Endothelial cell of umbilical vein (primary cell): ENCODE measurements at regions not wholly inside any gene's neighbourhood (a gene's known extent, or its start where the extent isn't known, plus 50 kb on each side); places are given as distances from the start of the nearest gene placed in this dataset.

Source experiments
- BruUV-seq: library from RNA; stranded (reverse); fragments of 400-500 nt; replicated peaks from 2 replicates; lab custom pipeline; 2021; lab: Mats Ljungman, UMichigan
- CTCF ChIA-PET: fragments of 300-600, 350-600 bp; sonication (Branson Sonifier 250); formaldehyde crosslinking; loops from one replicate; lab custom pipeline; 2021; ENCODE audit warnings: antibody characterized with exemption, inconsistent platforms; lab: Charles Lee
- POLR2A ChIA-PET: fragments of 300-600, 350-600 bp; sonication (Branson Sonifier 250); formaldehyde crosslinking; loops from one replicate; lab custom pipeline; 2021; ENCODE audit warnings: antibody characterized with exemption, inconsistent platforms; lab: Charles Lee
- DNase-seq: peaks from one replicate; pipeline ENCODE4 v3.0.0-alpha.2; 2011; ENCODE audit warnings: low read depth, low spot score
- FAIRE-seq: peaks from 2 replicates; lab custom pipeline; 2011; peaks lifted over from hg19 to GRCh38; lab: Jason Lieb, UNC
- H2AFZ ChIP-seq: 2 replicates; pipeline ENCODE4 v1.6.0; 2012; ENCODE audit warnings: low read depth, low read length, control low read depth, inconsistent platforms
- H3K27ac ChIP-seq: 2 replicates; pipeline ENCODE4 v1.5.1; 2011; ENCODE audit warnings: low read depth, mild to moderate bottlenecking, control low read depth, low read length, moderate library complexity; ENCODE audit not compliant: insufficient read depth
- H3K27me3 ChIP-seq, 2 experiments: 2 replicates each; pipeline versions ENCODE4 v1.6.0 to v1.6.1; 2011; ENCODE audit warnings: low read length in 2 of 2, mixed read lengths in 1 of 2; ENCODE audit not compliant: control insufficient read depth in 2 of 2, insufficient read depth in 2 of 2
- H3K36me3 ChIP-seq, 2 experiments: 2 replicates in 1 of 2; 3 replicates in 1 of 2; pipeline ENCODE4 v1.5.1; 2011; ENCODE audit warnings: low read length in 2 of 2, mild to moderate bottlenecking in 1 of 2, moderate library complexity in 1 of 2; ENCODE audit not compliant: control insufficient read depth in 2 of 2, insufficient read depth in 2 of 2; ENCODE audit errors: extremely low read depth in 1 of 2
- H3K4me1 ChIP-seq: 3 replicates; pipeline ENCODE4 v1.5.1; 2011; ENCODE audit warnings: mild to moderate bottlenecking, low read length; ENCODE audit not compliant: control insufficient read depth, insufficient read depth; ENCODE audit errors: extremely low read depth
- H3K4me2 ChIP-seq: 2 replicates; pipeline ENCODE4 v1.6.1; 2011; ENCODE audit warnings: low read length, control low read depth, mixed read lengths; ENCODE audit not compliant: insufficient read depth
- H3K4me3 ChIP-seq, 3 experiments: fragments of 200-600 bp in 1 of 3; sonication (generic), shearing (Covaris generic) in 1 of 3; replicated peaks in 1 of 3; 2 replicates each; pipeline ENCODE4 v1.5.1; 2011 to 2016; ENCODE audit warnings: control low read depth in 3 of 3, low read length in 3 of 3, mild to moderate bottlenecking in 2 of 3, inconsistent platforms in 1 of 3, low read depth in 1 of 3, moderate library complexity in 1 of 3; ENCODE audit not compliant: insufficient read depth in 1 of 3
- H3K79me2 ChIP-seq: 2 replicates; pipeline ENCODE4 v1.6.0; 2012; ENCODE audit warnings: low read length, inconsistent platforms; ENCODE audit not compliant: control insufficient read depth, insufficient read depth
- H3K9ac ChIP-seq: replicated peaks from 2 replicates; pipeline ENCODE3; 2011; ENCODE audit warnings: low read length, control low read depth; ENCODE audit not compliant: insufficient read depth; ENCODE audit errors: extremely low read depth
- H3K9me1 ChIP-seq: replicated peaks from 3 replicates; pipeline ENCODE4 v1.6.0; 2011; ENCODE audit warnings: mild to moderate bottlenecking, low read length; ENCODE audit not compliant: control insufficient read depth, insufficient read depth; ENCODE audit errors: extremely low read depth
- H3K9me3 ChIP-seq: replicated peaks from 2 replicates; pipeline ENCODE4 v1.5.1; 2012; ENCODE audit warnings: low read length, inconsistent platforms; ENCODE audit not compliant: control insufficient read depth, insufficient read depth
- H4K20me1 ChIP-seq: replicated peaks from 2 replicates; pipeline ENCODE3; 2011; ENCODE audit warnings: mild to moderate bottlenecking, low read length; ENCODE audit not compliant: control insufficient read depth, insufficient read depth; ENCODE audit errors: extremely low read depth
- EZH2 ChIP-seq: IDR thresholded peaks from 2 replicates; pipeline ENCODE4 v1.6.1; 2012; ENCODE audit warnings: borderline replicate concordance, low read depth, mild to moderate bottlenecking, moderate library complexity, low read length, inconsistent platforms; ENCODE audit not compliant: severe bottlenecking
- FOS ChIP-seq: IDR thresholded peaks from 2 replicates; pipeline ENCODE4 v1.6.1; 2011; ENCODE audit warnings: mild to moderate bottlenecking, low read length, moderate library complexity, borderline replicate concordance; ENCODE audit not compliant: insufficient read depth
- GATA2 ChIP-seq: IDR thresholded peaks from 2 replicates; pipeline ENCODE4 v1.7.0; 2011; ENCODE audit warnings: low read depth, mild to moderate bottlenecking, moderate library complexity, mixed read lengths, low read length; ENCODE audit not compliant: insufficient read length, insufficient read depth
- JUN ChIP-seq: IDR thresholded peaks from 2 replicates; pipeline ENCODE4 v1.6.1; 2011; ENCODE audit warnings: borderline replicate concordance, low read depth; ENCODE audit not compliant: insufficient read length, insufficient read depth
- MYC ChIP-seq: IDR thresholded peaks from one replicate; pipeline ENCODE4 v1.6.1; 2011; ENCODE audit warnings: mild to moderate bottlenecking, low read depth, low read length
- POLR2A ChIP-seq: IDR thresholded peaks from 2 replicates; pipeline ENCODE4 v1.6.1; 2012; ENCODE audit warnings: low read depth, mild to moderate bottlenecking, control low read depth, low read length
- POLR2AphosphoS5 ChIP-seq: IDR thresholded peaks from 2 replicates; pipeline ENCODE4 v1.6.1; 2012; ENCODE audit warnings: low read depth, mild to moderate bottlenecking, control low read depth, low read length, moderate library complexity; ENCODE audit not compliant: insufficient read depth
- dilution Hi-C: fragments of 300-500 bp; cut with MboI; formaldehyde crosslinking; loops from one replicate; pipeline ENCODE4 v1.15.0; 2019; ENCODE audit warnings: low sequenced_read_pairs; ENCODE audit not compliant: extremely low pct_ligation_motif_present
- intact Hi-C: fragments of 100-400 bp; cut with micrococcal nuclease; formaldehyde crosslinking; loops from one replicate; pipeline ENCODE4 v1.10.0; 2022
- TF ChIP-seq, protein P1 (sequence below): IDR thresholded peaks from 2 replicates; pipeline ENCODE4 v1.6.1; 2011; ENCODE audit not compliant: insufficient read depth, insufficient read length
- TF ChIP-seq, protein P2 (sequence below), 2 donors: IDR thresholded peaks; 1 replicate in 1 of 2; 2 replicates in 1 of 2; pipeline ENCODE4 v1.5.1; 2011; ENCODE audit warnings: low read length in 2 of 2, mild to moderate bottlenecking in 2 of 2, moderate library complexity in 2 of 2, control low read depth in 1 of 2, inconsistent platforms in 1 of 2, low read depth in 1 of 2; ENCODE audit not compliant: insufficient read depth in 1 of 2; ENCODE audit errors: extremely low read depth in 1 of 2

DNA sequence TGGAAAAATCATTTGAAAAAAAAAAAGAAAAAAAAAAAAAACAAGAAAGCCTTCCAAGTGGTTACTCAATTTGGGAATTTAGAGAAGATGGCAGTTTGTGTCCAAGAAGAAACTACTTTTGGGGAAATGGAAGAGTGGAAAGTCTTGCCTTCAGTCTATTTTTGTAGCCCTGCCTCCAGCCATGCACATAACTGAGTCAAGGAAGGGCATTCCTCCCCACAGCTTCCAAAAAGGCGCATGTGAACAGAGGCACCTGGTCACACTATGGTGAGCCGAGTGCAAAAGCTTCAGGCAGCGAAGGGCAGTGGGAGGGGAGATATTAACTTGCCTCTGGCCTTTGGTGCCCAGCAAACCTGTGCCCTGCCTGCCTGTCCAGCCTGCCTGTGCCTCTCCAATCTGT is 163.7 kb downstream of the SMIM20 start:
- Histone ChIP-seq H3K9ac (no peak overlapping the region), H3K9me3 (no peaks in the 10 kb centered on the region), H3K79me2 (no peaks in the 10 kb centered on the region), H3K4me1 (no peaks in the 10 kb centered on the region), H3K27me3 (no peaks in the 10 kb centered on the region), H3K36me3 (no peaks in the 10 kb centered on the region), H4K20me1 (no peaks in the 10 kb centered on the region), H2AFZ (no peak overlapping the region), H3K9me1 (no peaks in the 10 kb centered on the region), H3K4me2 (no peak overlapping the region), H3K27ac (no peak overlapping the region), H3K4me3 (no peak overlapping the region)
- POLR2A ChIA-PET = no interaction called here
- intact Hi-C loops (loop anchor here (5.0 kb wide), 1 partner anchor 935 kb away; no protein-coding TSS in a partner anchor), dilution Hi-C loops (no loop called here)
- TF ChIP-seq JUN (no peak), EZH2 (no peak)
- TF ChIP-seq, protein P1, sequence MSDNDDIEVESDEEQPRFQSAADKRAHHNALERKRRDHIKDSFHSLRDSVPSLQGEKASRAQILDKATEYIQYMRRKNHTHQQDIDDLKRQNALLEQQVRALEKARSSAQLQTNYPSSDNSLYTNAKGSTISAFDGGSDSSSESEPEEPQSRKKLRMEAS = no peak
- FAIRE-seq (no peak), DNase-seq (no peak)
- CTCF ChIA-PET = no interaction called here
- no TSS peak for BruUV-seq

DNA sequence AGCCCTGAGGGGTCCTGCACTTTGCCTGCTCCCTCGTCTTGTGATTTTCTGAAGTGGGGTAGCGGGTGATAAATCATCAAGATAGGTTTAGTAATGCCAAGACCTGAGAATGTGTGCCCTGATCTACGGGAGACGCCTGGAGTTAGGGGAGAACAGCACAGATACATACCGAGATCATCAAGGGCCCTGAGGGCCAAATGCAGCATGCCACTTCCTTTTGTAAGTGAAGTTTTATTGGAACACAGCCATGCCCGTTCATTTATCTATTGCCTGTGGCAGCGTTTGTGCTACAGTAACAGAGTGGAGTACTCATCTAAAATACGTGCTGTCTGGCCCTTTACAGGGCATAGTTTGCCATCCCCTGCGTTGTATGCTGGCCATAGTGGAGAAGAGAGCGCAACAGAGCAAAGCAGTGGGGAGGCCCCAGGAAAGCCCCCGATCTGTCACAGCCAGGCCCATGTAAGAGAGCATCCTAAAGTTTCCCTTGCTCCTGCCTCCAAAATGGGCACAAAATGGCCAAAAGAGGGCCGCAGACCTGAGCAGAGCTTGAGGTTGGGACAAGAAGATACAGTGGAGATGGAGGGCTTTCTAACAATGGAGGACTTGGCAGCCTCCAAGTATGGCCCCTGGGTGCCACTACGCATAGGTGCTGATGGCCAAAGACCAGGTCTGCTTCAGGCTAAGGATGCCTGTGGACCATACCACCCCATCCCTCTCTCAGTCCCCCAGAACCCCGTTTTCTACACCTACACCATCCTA is 167.0 kb downstream of the SMIM20 start:
- dilution Hi-C loops (no loop called here), intact Hi-C loops (no loop called here)
- H3K27ac ChIP-seq = no peak overlapping the region
- no peaks in the 10 kb centered on the region for H3K79me2 ChIP-seq
- H3K27me3 ChIP-seq = peaks cover 0 to 2% of the 10 kb centered on the region in 2 experiments
- no peaks in the 10 kb centered on the region for H4K20me1 ChIP-seq
- DNase-seq (no peak), FAIRE-seq (no peak)
- no peaks in the 10 kb centered on the region for H3K9me3 ChIP-seq
- no peak overlapping the region for H3K4me2 ChIP-seq
- H2AFZ ChIP-seq = no peak overlapping the region
- H3K9me1 ChIP-seq = no peaks in the 10 kb centered on the region
- no peaks in the 10 kb centered on the region for H3K4me1 ChIP-seq
- TF ChIP-seq EZH2 (no peak), POLR2AphosphoS5 (no peak), FOS (no peak), POLR2A (no peak), GATA2 (no peak), MYC (no peak), JUN (no peak)
- TF ChIP-seq, protein P1 = no peak
- TF ChIP-seq, protein P2, sequence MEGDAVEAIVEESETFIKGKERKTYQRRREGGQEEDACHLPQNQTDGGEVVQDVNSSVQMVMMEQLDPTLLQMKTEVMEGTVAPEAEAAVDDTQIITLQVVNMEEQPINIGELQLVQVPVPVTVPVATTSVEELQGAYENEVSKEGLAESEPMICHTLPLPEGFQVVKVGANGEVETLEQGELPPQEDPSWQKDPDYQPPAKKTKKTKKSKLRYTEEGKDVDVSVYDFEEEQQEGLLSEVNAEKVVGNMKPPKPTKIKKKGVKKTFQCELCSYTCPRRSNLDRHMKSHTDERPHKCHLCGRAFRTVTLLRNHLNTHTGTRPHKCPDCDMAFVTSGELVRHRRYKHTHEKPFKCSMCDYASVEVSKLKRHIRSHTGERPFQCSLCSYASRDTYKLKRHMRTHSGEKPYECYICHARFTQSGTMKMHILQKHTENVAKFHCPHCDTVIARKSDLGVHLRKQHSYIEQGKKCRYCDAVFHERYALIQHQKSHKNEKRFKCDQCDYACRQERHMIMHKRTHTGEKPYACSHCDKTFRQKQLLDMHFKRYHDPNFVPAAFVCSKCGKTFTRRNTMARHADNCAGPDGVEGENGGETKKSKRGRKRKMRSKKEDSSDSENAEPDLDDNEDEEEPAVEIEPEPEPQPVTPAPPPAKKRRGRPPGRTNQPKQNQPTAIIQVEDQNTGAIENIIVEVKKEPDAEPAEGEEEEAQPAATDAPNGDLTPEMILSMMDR (IDR thresholded peaks at IDR 0.05; ENCODE audit: extremely low read depth in 1 of 2, insufficient read depth in 1 of 2, low read depth in 1 of 2, low read length in 2 of 2) = no peak
- no peak overlapping the region for H3K9ac ChIP-seq
- no peak overlapping the region for H3K4me3 ChIP-seq
- H3K36me3 ChIP-seq = no peaks in the 10 kb centered on the region
- ChIA-PET POLR2A (no interaction called here), CTCF (no interaction called here)
- no TSS peak for BruUV-seq
